Neuronal stem cell (in vitro differentiated cells): ENCODE measurements at regions not wholly inside any gene's neighbourhood (a gene's known extent, or its start where the extent isn't known, plus 50 kb on each side); places are given as distances from the start of the nearest gene placed in this dataset.
"Not testable (repeated sequence)": the region's sequence is repeated elsewhere in the genome, so short reads cannot be mapped to it uniquely, and the experiment has no call there.

ENCODE experiments used
- DNase-seq: peaks from one replicate; pipeline ENCODE4 v3.0.0-alpha.2; 2013; ENCODE audit warnings: low spot score
- H2AFZ ChIP-seq: one replicate; pipeline ENCODE4 v1.6.1; 2013; ENCODE audit warnings: mild to moderate bottlenecking, low read length, inconsistent platforms
- H2AK5ac ChIP-seq: 2 replicates; pipeline ENCODE4 v1.6.1; 2013; ENCODE audit warnings: low read depth, mild to moderate bottlenecking, inconsistent platforms, low read length, moderate library complexity, mixed read lengths
- H2BK120ac ChIP-seq: 2 replicates; pipeline ENCODE4 v1.6.1; 2013; ENCODE audit warnings: low read depth, mild to moderate bottlenecking, inconsistent platforms, low read length, moderate library complexity, mixed read lengths
- H2BK12ac ChIP-seq: one replicate; pipeline ENCODE4 v1.6.1; 2013; ENCODE audit warnings: low read length, inconsistent platforms
- H2BK15ac ChIP-seq: 2 replicates; pipeline ENCODE4 v1.6.1; 2013; ENCODE audit warnings: mild to moderate bottlenecking, low read length, inconsistent platforms, mixed read lengths
- H2BK5ac ChIP-seq: one replicate; pipeline ENCODE4 v1.6.1; 2013; ENCODE audit warnings: inconsistent platforms, mild to moderate bottlenecking, low read length, moderate library complexity
- H3K14ac ChIP-seq: one replicate; pipeline ENCODE4 v1.6.1; 2013; ENCODE audit warnings: low read length, inconsistent platforms
- H3K18ac ChIP-seq: 2 replicates; pipeline ENCODE4 v1.6.1; 2013; ENCODE audit warnings: low read length, inconsistent platforms
- H3K23ac ChIP-seq: 2 replicates; pipeline ENCODE4 v1.6.1; 2013; ENCODE audit warnings: low read depth, mild to moderate bottlenecking, mixed read lengths, low read length, inconsistent platforms; ENCODE audit not compliant: poor library complexity
- H3K27ac ChIP-seq: replicated peaks from 3 replicates; pipeline ENCODE4 v1.5.1; 2013; ENCODE audit warnings: low read length, inconsistent platforms
- H3K27me3 ChIP-seq, 3 experiments: 2 replicates each; pipeline ENCODE4 v1.6.1; 2013; ENCODE audit warnings: low read length in 3 of 3, mild to moderate bottlenecking in 2 of 3, inconsistent platforms in 1 of 3, low read depth in 1 of 3, mixed read lengths in 1 of 3, moderate library complexity in 1 of 3; ENCODE audit not compliant: control insufficient read depth in 3 of 3, insufficient read depth in 3 of 3
- H3K36me3 ChIP-seq, 2 donors: replicated peaks in 1 of 2; 2 replicates each; pipeline ENCODE4 v1.6.1; 2013; ENCODE audit warnings: low read length in 2 of 2; ENCODE audit not compliant: control insufficient read depth in 2 of 2, insufficient read depth in 2 of 2
- H3K4ac ChIP-seq: 2 replicates; pipeline ENCODE4 v1.6.1; 2013; ENCODE audit warnings: inconsistent platforms, mild to moderate bottlenecking, low read length, moderate library complexity
- H3K4me1 ChIP-seq, 2 donors: 1 replicate in 1 of 2; 2 replicates in 1 of 2; pipeline ENCODE4 v1.6.1; 2013; ENCODE audit warnings: low read length in 2 of 2, low read depth in 1 of 2; ENCODE audit not compliant: control insufficient read depth in 2 of 2, insufficient read depth in 1 of 2
- H3K4me2 ChIP-seq: one replicate; pipeline ENCODE4 v1.6.1; 2013; ENCODE audit warnings: mild to moderate bottlenecking, low read length, inconsistent platforms; ENCODE audit not compliant: insufficient read depth, poor library complexity, severe bottlenecking
- H3K4me3 ChIP-seq, 2 donors: 2 replicates each; pipeline ENCODE4 v1.5.1; 2013; ENCODE audit warnings: low read length in 2 of 2, mild to moderate bottlenecking in 2 of 2, inconsistent platforms in 1 of 2, moderate library complexity in 1 of 2
- H3K79me1 ChIP-seq: one replicate; pipeline ENCODE4 v1.6.1; 2013; ENCODE audit warnings: low read depth, mild to moderate bottlenecking, inconsistent platforms, low read length, moderate library complexity
- H3K9ac ChIP-seq: one replicate; pipeline ENCODE4 v1.6.1; 2013; ENCODE audit warnings: mild to moderate bottlenecking, low read depth, low read length, inconsistent platforms; ENCODE audit not compliant: poor library complexity
- H3K9me3 ChIP-seq, 2 donors: replicated peaks in 1 of 2; 2 replicates each; pipeline versions ENCODE3 to v1.6.1; 2013; ENCODE audit warnings: low read length in 2 of 2, mild to moderate bottlenecking in 2 of 2, inconsistent platforms in 1 of 2, low read depth in 1 of 2, mixed read lengths in 1 of 2, moderate library complexity in 1 of 2; ENCODE audit not compliant: control insufficient read depth in 2 of 2, insufficient read depth in 1 of 2
- H4K8ac ChIP-seq: one replicate; pipeline ENCODE4 v1.6.1; 2013; ENCODE audit warnings: low read depth, mild to moderate bottlenecking, inconsistent platforms, low read length, moderate library complexity
- H4K91ac ChIP-seq: one replicate; pipeline ENCODE4 v1.6.1; 2013; ENCODE audit warnings: low read length, low read depth, mild to moderate bottlenecking, inconsistent platforms; ENCODE audit not compliant: poor library complexity
- WGBS, 2 donors: extraction: QIAGEN DNeasy Blood & Tissue Kit; methylation state at CpG; one replicate each; pipeline ENCODE4 v1.1.7; 2013; ENCODE audit warnings: missing lambda C conversion rate in 2 of 2, mixed read lengths in 1 of 2; ENCODE audit not compliant: insufficient read length in 2 of 2, insufficient replicate concordance in 1 of 2; ENCODE audit errors: extremely low coverage in 2 of 2; 5-methylcytosine and 5-hydroxymethylcytosine counted together

DNA sequence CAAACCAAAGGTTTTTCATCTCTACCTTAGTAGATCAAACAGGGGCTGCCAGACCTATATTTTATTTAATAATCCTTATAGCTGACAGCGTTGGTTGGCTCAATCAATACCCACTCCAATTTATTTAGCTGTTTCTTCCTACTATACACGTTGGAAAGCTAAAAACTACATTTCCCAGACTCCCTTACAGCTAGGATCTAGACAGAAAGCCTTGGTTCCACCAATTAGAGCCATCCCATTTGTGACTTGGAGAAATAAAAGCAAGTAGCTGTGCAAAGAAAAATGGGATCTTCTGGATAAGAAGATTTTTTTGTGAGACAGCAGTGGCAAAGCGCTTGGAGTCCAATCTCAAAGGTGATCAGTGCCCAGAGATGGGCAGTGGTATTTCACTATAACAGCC lies 331.3 kb upstream of the MEIS1 start:
- Histone ChIP-seq H2BK120ac (no peak overlapping the region), H3K4ac (no peak overlapping the region), H3K79me1 (no peaks in the 10 kb centered on the region), H3K27ac (no peak overlapping the region), H3K4me2 (no peak overlapping the region), H2BK12ac (no peak overlapping the region), H3K14ac (no peak overlapping the region), H2BK5ac (no peak overlapping the region), H3K4me1 (no peaks in the 10 kb centered on the region), H3K4me3 (no peak overlapping the region), H3K27me3 (no peaks in the 10 kb centered on the region), H2AK5ac (no peak overlapping the region), H3K23ac (no peak overlapping the region), H3K36me3 (no peaks in the 10 kb centered on the region), H3K9ac (no peak overlapping the region), H4K8ac (no peak overlapping the region), H3K9me3 (no peaks in the 10 kb centered on the region), H4K91ac (no peak overlapping the region), H2AFZ (no peak overlapping the region), H3K18ac (no peak overlapping the region), H2BK15ac (no peak overlapping the region)
- DNase-seq, result no peak
- WGBS, 2 donors, result no CpG with 5 or more reads among the region's 3 CpGs

- Histone ChIP-seq H2BK5ac (no peak overlapping the region), H3K27ac (no peak overlapping the region), H3K27me3 (no peaks in the 10 kb centered on the region), H3K4ac (no peak overlapping the region), H3K4me3 (no peak overlapping the region), H3K23ac (no peak overlapping the region), H3K9me3 (no peaks in the 10 kb centered on the region), H3K4me2 (no peak overlapping the region), H3K14ac (no peak overlapping the region), H2BK12ac (no peak overlapping the region), H3K36me3 (no peaks in the 10 kb centered on the region), H4K8ac (no peak overlapping the region), H3K79me1 (no peaks in the 10 kb centered on the region), H3K9ac (no peak overlapping the region), H2BK15ac (no peak overlapping the region), H2BK120ac (no peak overlapping the region), H2AFZ (no peak overlapping the region), H3K18ac (no peak overlapping the region), H2AK5ac (no peak overlapping the region), H4K91ac (no peak overlapping the region), H3K4me1 (no peaks in the 10 kb centered on the region)
- no peak for DNase-seq
- WGBS, 2 donors, result no CpG with 5 or more reads among the region's 1 CpG
Observed at GRCh38 chr2:66101206-66101605, 333.7 kb upstream of the MEIS1 start.

GRCh38 chr2:66095820-66096345 lies 339.0 kb upstream of the MEIS1 start:
- no peak overlapping the region for H2BK120ac ChIP-seq
- no peak overlapping the region for H3K4ac ChIP-seq
- H3K14ac ChIP-seq, result no peak overlapping the region
- no peak for DNase-seq
- no peak overlapping the region for H2AK5ac ChIP-seq
- H2BK5ac ChIP-seq, result no peak overlapping the region
- no peak overlapping the region for H3K4me2 ChIP-seq
- no peaks in the 10 kb centered on the region for H3K79me1 ChIP-seq
- no peaks in the 10 kb centered on the region for H3K9me3 ChIP-seq
- no peak overlapping the region for H4K8ac ChIP-seq
- H3K27ac ChIP-seq, result no peak overlapping the region
- no peak overlapping the region for H3K9ac ChIP-seq
- no peak overlapping the region for H3K23ac ChIP-seq
- no peak overlapping the region for H3K18ac ChIP-seq
- H3K27me3 ChIP-seq, result no peaks in the 10 kb centered on the region
- no peak overlapping the region for H2BK12ac ChIP-seq
- no peak overlapping the region for H3K4me3 ChIP-seq
- H4K91ac ChIP-seq, result no peak overlapping the region
- no peaks in the 10 kb centered on the region for H3K36me3 ChIP-seq
- no peak overlapping the region for H2BK15ac ChIP-seq
- WGBS, 2 donors, result no CpG with 5 or more reads among the region's 6 CpGs
- H2AFZ ChIP-seq, result no peak overlapping the region
- peaks cover 0 to 2% of the 10 kb centered on the region in 2 donors for H3K4me1 ChIP-seq

- H4K8ac ChIP-seq, H3K4me2 ChIP-seq, H4K91ac ChIP-seq, H3K4me3 ChIP-seq, H3K4ac ChIP-seq, H2BK15ac ChIP-seq, H2AK5ac ChIP-seq, H3K9me3 ChIP-seq, H3K27me3 ChIP-seq, H3K18ac ChIP-seq, H3K27ac ChIP-seq, H3K14ac ChIP-seq, H2BK12ac ChIP-seq, H2AFZ ChIP-seq, H3K36me3 ChIP-seq, H3K9ac ChIP-seq, H3K23ac ChIP-seq, H2BK5ac ChIP-seq, H3K79me1 ChIP-seq, H3K4me1 ChIP-seq, DNase-seq, H2BK120ac ChIP-seq: not testable (repeated sequence)
- WGBS, 2 donors, result no CpG with 5 or more reads among the region's 2 CpGs
Observed at GRCh38 chr2:66094689-66095088, 340.2 kb upstream of the MEIS1 start.
